HepG2 (cell line): ENCODE measurements at regions not wholly inside any gene's neighbourhood (a gene's known extent, or its start where the extent isn't known, plus 50 kb on each side); places are given as distances from the start of the nearest gene placed in this dataset.
A peak's percentile ranks its signal among the peaks of the same experiment; 100 is the strongest.

ENCODE experiments used
- CEBPG ChIP-seq: IDR thresholded peaks from 2 replicates; pipeline ENCODE4 v1.6.1; 2016
- EED ChIP-seq: sonication (generic); formaldehyde crosslinking; IDR thresholded peaks from 2 replicates; pipeline ENCODE4 v1.5.0; 2020; ENCODE audit warnings: mild to moderate bottlenecking, missing genetic modification reagents
- FOXP4 ChIP-seq: sonication (generic); formaldehyde crosslinking; IDR thresholded peaks from 2 replicates; pipeline ENCODE4 v1.4.0; 2020; ENCODE audit warnings: missing genetic modification reagents
- GATAD2A ChIP-seq: IDR thresholded peaks from 2 replicates; pipeline ENCODE4 v1.6.1; 2016
- HNF4G ChIP-seq, 2 experiments: sonication (generic) in 1 of 2; formaldehyde crosslinking in 1 of 2; IDR thresholded peaks; 2 replicates each; pipeline versions ENCODE4 v1.4.0 to v1.6.1; 2011 to 2020; ENCODE audit warnings: borderline replicate concordance in 2 of 2, low read depth in 2 of 2, mild to moderate bottlenecking in 2 of 2, low read length in 1 of 2, missing genetic modification reagents in 1 of 2, moderate library complexity in 1 of 2
- KDM2A ChIP-seq: sonication (generic); formaldehyde crosslinking; IDR thresholded peaks from 2 replicates; pipeline ENCODE4 v1.4.0; 2020; ENCODE audit warnings: low read depth, missing genetic modification reagents, borderline replicate concordance
- NFYB ChIP-seq: sonication (generic); formaldehyde crosslinking; IDR thresholded peaks from 2 replicates; pipeline ENCODE4 v1.4.0; 2020; ENCODE audit warnings: missing genetic modification reagents
- NR1H2 ChIP-seq: sonication (generic); formaldehyde crosslinking; IDR thresholded peaks from 2 replicates; pipeline ENCODE4 v1.8.1; 2022; ENCODE audit warnings: low read depth, missing genetic modification reagents, borderline replicate concordance
- RXRA ChIP-seq: sonication (generic); formaldehyde crosslinking; IDR thresholded peaks from 2 replicates; pipeline ENCODE4 v1.5.1; 2020; ENCODE audit warnings: missing genetic modification reagents
- TFDP2 ChIP-seq: sonication (generic); formaldehyde crosslinking; IDR thresholded peaks from 2 replicates; pipeline ENCODE4 v1.4.0; 2020; ENCODE audit warnings: missing genetic modification reagents
- XRCC5 ChIP-seq: fragments of 200-400 bp; formaldehyde crosslinking; optimal IDR thresholded peaks from 2 replicates; pipeline ENCODE3; 2017; ENCODE audit warnings: mild to moderate bottlenecking, low read length
- ZBTB33 ChIP-seq: sonication (generic); formaldehyde crosslinking; IDR thresholded peaks from 2 replicates; pipeline ENCODE4 v1.4.0; 2020; ENCODE audit warnings: missing genetic modification reagents
- ZC3H4 ChIP-seq: sonication (generic); formaldehyde crosslinking; IDR thresholded peaks from 2 replicates; pipeline ENCODE4 v1.4.0; 2020; ENCODE audit warnings: missing genetic modification reagents, borderline replicate concordance
- ZNF33B ChIP-seq: sonication (generic); formaldehyde crosslinking; IDR thresholded peaks from 2 replicates; pipeline ENCODE4 v1.5.1; 2020; ENCODE audit warnings: mild to moderate bottlenecking, missing genetic modification reagents
- ZNF549 ChIP-seq: sonication (generic); formaldehyde crosslinking; IDR thresholded peaks from 2 replicates; pipeline ENCODE4 v1.5.0; 2020; ENCODE audit warnings: missing genetic modification reagents
- ZNF709 ChIP-seq: sonication (generic); formaldehyde crosslinking; IDR thresholded peaks from 2 replicates; pipeline ENCODE4 v1.5.0; 2020; ENCODE audit warnings: mild to moderate bottlenecking, missing genetic modification reagents
- ZNF841 ChIP-seq: sonication (generic); formaldehyde crosslinking; IDR thresholded peaks from 2 replicates; pipeline ENCODE4 v1.8.1; 2023; ENCODE audit warnings: missing genetic modification reagents, borderline replicate concordance
- ZUFSP ChIP-seq: sonication (generic); formaldehyde crosslinking; IDR thresholded peaks from 2 replicates; pipeline ENCODE4 v1.9.0; 2021; ENCODE audit warnings: missing genetic modification reagents, mild to moderate bottlenecking, borderline replicate concordance

- TF ChIP-seq ZBTB33 (CRISPR knock-in tag): peak; percentile 50; the same call in 1 of the 2 replicates
- TF ChIP-seq HNF4G (IDR thresholded peaks at IDR 0.05; ENCODE audit: borderline replicate concordance, low read depth, low read length): no peak
- TF ChIP-seq HNF4G (CRISPR knock-in tag; IDR thresholded peaks at IDR 0.05; ENCODE audit: borderline replicate concordance, low read depth): 0 out of 2 replicates have a peak, but pooled peaks have one; percentile 27
- 0 out of 2 replicates have a peak, but pooled peaks have one; percentile 51 for TF ChIP-seq EED (CRISPR knock-in tag)
- TF ChIP-seq XRCC5: peak; percentile 73
- no peak for TF ChIP-seq ZC3H4 (CRISPR knock-in tag)
- peak; percentile 37; the same call in 1 of the 2 replicates for TF ChIP-seq GATAD2A
- TF ChIP-seq TFDP2 (CRISPR knock-in tag): peak; percentile 39; the same call in 1 of the 2 replicates
- no peak for TF ChIP-seq NR1H2 (CRISPR knock-in tag)
- TF ChIP-seq RXRA: peak; percentile 38; the same call in 1 of the 2 replicates
- no peak for TF ChIP-seq ZNF33B (CRISPR knock-in tag)
- TF ChIP-seq CEBPG (CRISPR knock-in tag): peak; percentile 37; the same call in 1 of the 2 replicates
- no peak for TF ChIP-seq ZNF841
- 0 out of 2 replicates have a peak, but pooled peaks have one; percentile 30 for TF ChIP-seq NFYB (CRISPR knock-in tag)
- TF ChIP-seq ZNF549 (CRISPR knock-in tag): no peak
- no peak for TF ChIP-seq ZUFSP
- no peak for TF ChIP-seq ZNF709 (CRISPR knock-in tag)
- peak; percentile 46; the same call in 1 of the 2 replicates for TF ChIP-seq FOXP4 (CRISPR knock-in tag)
- TF ChIP-seq KDM2A (CRISPR knock-in tag): peak; percentile 83
Observed at GRCh38 chr16:9297437-9298113, 206.1 kb downstream of the HAPSTR1 start (continued).
